Panc1 (cell line): ENCODE measurements at regions not wholly inside any gene's neighbourhood (a gene's known extent, or its start where the extent isn't known, plus 50 kb on each side); places are given as distances from the start of the nearest gene placed in this dataset.

Experiments used
- CTCF ChIP-seq: fragments of 450-650 bp; IDR thresholded peaks from 2 replicates; pipeline ENCODE4 v1.5.1; 2017; ENCODE audit warnings: mild to moderate bottlenecking
- SIN3A ChIP-seq: IDR thresholded peaks from 2 replicates; pipeline ENCODE4 v1.6.1; 2012; ENCODE audit warnings: low read depth, mild to moderate bottlenecking, low read length, moderate library complexity, borderline replicate concordance; ENCODE audit not compliant: insufficient read depth
- TCF7L2 ChIP-seq: IDR thresholded peaks from 2 replicates; pipeline ENCODE4 v1.6.1; 2011; ENCODE audit warnings: mild to moderate bottlenecking, low read depth, low read length, inconsistent platforms

DNA sequence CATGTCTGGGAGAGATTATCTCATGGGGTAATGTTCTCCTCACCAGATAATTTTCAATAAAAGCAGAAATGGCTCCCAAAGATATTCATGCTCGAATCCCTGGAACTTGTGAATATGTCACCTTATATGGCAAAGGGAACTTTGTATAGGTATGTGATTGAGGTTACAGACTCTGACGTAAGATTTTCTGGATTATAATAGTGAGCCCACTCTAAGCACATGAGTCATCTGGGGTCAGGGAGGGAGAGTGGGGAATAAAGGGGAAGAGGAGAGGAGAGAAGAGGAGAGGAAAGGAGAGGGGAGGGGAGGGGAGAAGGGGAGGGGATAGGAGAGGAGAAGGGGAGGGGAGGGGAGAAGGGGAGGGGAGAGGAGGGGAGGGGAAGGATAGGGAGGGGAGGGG is 1193.9 kb downstream of the PLA2G4A start:
- TF ChIP-seq CTCF (no peak), TCF7L2 (no peak), SIN3A (no peak)
